Activated T-helper 1 cell treated with anti-CD3 and anti-CD28 coated beads, Interleukin-2, amount 50 U/mL, for 16 hours (primary cell): ENCODE measurements at regions not wholly inside any gene's neighbourhood (a gene's known extent, or its start where the extent isn't known, plus 50 kb on each side); places are given as distances from the start of the nearest gene placed in this dataset.

ENCODE experiments used
- DNase-seq, 2 donors: peaks; one replicate each; pipeline ENCODE4 v3.0.0-alpha.2; 2020; ENCODE audit warnings: low read depth in 1 of 2, low spot score in 1 of 2

DNA sequence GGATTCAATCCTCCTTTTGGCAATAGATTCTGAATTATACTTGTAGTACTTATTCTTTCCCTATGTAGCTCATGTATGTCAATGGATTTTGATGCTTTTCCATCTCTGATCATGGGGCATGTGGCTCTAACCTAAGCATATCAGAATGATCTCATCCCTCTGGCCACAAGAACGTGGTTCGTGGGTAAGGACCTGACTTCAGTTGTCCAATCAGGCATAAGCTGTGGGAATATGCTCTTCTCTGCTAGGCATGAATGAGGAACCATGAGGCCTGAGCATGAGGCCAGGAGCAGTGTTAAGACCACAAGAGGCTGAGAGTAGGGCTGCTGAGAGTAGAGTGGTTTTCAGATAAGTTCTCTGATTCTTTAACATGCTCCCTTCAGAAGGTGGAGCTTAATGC, 292.4 kb upstream of the TSHZ3 start:
- no peak for DNase-seq

DNA sequence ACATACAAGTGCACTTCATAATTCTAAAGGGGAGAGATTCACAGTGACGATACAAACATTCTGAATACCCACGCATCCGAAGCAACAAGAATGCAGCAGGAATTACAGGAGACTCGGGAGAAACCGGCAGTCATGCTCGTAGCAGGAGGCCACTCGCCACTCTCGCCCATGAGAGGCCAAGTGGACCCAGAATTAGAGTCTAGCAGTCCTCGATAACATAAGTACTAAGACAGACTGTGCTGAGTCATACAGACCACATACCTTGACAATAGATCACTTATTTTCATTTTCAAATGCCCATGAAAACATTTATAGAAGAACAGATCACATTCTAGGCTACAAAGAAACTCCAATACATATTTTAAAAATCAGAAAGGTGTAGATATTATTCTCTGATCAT, 299.1 kb upstream of the TSHZ3 start:
- DNase-seq: no peak

DNA sequence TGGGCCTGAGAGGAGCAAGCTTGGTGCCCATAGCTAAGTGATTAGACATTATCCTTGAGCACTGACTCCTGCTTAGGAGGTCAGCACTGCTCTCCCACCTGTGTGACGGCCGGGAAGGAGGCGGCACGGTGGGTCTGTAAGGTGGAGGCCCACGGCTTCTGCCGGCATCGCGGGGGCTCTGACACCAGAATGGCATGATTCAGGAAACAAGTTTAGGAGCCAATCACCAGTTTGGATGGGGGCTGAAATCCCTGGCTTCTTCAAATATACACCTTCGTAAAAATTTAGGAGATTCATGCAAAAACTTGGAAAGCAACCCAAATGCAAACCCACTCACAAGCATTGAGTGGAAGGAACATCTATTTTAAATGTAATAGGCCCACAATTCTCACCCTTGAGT, 307.3 kb upstream of the TSHZ3 start:
- DNase-seq: no peak

DNA sequence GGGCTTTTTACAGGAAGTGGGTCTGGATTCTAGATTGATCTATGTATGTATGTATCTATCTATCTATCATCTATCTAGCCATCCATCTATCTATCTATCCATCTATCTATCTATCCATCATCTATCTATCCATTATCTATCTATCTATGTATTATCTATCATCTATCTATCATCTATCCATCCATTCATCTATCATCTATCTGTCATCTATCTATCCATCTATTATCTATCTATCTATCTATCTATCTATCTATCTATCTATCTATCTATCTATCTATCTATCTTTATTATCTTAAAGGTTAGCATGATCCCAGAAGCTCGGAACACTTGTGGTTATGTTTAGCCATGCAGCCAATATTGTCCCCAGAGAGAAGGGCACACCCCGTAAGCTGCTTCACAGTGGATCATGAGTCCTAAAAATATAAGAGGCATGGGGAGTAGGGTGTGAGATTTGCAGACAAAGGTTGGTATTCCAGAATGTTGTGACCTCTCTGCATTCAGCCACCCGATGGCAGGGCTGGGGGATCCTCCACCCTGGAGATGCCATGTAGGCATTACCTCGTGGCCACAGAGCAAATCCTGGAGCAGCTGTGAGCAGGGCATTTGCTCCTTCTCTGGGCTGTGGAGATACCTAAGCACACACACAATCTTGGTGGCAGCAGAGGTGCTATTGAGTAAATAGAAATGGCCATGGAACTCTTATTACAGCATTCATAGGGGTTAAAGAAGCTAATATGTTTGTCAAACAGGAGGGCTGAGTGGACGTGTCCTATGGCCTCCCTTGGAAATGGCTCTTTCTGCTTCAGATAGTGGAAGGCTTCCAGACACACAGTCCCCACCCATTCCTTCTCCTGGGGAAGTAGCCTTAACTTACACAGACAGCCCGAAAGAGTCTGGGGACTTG, 310.0 kb upstream of the TSHZ3 start:
- no peak for DNase-seq

DNA sequence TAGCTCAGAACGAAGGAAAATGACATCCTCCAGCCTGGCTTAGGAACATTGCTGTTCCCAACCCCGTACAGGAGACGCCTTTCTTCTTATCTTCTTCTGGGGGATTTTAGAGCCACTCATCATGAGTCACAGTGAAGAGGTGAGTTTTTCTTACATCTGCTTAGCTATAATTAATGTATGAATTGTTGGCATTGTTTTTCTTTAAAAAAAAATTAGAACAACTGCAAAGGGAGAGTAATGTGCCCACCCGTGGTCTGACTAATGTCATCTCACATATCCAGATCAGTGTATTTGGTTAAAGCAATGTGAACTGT, 310.6 kb upstream of the TSHZ3 start:
- DNase-seq: no peak

DNA sequence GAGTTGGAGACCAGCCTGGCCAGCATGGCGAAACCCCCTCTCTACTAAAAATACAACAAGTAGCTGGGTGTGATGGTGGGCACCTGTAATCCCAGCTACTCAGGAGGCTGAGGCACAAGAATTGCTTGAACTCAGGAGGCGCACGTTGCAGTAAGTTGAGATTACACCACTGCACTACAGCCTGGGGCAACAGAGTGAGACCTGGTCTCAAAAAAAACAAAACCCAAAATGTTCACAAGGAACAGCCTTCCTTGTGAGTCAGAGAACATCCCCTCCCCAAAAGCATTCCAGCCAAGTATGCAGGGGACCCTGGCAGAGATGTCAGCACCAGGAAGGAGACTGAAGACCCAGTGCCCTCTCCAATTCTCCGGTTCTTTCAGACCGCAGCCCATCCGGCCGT, 314.9 kb upstream of the TSHZ3 start:
- no peak for DNase-seq

DNA sequence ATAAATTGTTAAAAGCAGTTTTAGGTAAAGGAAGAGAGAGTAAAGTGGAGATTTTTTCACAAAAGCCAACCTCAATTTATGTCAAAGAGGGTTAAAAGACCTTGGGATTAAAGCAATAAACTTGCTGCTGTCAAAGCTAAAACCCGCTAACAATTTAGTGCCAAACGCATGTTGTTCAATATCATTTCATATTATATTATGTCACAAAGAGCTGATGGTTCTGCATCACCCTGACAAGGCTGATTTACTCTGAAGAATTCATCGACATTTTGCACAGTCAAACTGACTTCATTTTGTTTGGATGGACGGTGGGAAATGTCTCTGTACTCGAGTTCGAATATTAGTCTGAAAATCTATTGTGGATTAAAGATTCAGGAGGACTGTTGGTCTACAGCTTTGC, 315.8 kb upstream of the TSHZ3 start:
- no peak for DNase-seq

DNA sequence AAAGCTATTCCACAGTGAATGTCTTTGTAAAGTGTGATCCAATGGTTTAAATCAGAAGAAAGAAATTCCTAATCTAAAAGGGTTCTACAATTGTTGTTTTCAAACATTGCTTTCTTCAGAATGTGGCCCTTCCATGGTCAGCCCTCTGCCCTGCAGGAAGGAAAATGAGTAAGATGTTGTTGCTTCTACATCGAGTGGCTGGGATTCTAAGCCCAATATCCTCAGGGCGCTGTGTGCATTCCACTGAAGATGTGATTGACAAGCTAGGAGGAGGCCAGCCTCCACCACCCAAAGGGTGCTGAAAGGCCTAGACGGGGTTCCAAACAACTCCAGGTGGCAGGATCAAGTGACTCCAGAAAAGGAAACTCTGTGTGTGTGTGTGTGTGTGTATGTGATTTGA, 316.9 kb upstream of the TSHZ3 start:
- no peak for DNase-seq

DNA sequence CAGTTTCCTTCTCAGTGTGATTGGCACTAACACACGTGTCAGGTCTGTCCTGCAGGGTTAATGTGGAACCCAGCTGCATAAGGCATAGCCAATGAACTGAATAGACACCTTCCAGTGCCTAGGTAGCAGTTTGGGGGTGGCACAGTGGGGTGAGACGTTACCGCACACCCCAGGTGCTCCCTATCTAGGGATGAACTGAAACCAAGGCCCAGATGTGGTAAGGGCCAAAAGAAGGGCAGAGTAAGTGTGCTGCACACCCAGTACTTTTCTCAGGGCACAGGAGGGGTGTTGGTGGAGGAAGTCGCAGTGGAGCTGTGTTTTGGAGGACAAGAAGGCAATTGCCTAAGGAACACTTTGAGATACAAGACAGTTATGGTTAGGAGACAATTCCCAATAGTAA, 317.9 kb upstream of the TSHZ3 start:
- no peak for DNase-seq

DNA sequence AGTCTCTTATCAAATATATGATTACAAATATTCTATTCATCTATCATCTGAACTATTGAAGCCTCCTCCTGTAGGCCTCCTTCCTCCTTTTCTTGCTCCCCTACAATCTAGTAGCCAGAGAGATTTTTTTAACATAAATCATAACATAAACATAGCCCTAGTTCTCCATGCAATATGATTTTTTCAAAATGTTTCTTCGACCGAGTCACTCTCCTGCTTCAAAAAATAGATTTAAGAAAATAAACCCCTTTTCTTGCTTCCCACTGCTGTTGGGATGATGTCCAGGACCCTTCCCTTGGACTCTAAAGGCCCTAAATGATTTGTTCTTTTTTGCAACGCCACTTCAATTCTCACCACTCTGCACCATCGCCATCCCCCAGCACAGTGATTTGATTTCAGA, 319.7 kb upstream of the TSHZ3 start:
- DNase-seq: no peak

DNA sequence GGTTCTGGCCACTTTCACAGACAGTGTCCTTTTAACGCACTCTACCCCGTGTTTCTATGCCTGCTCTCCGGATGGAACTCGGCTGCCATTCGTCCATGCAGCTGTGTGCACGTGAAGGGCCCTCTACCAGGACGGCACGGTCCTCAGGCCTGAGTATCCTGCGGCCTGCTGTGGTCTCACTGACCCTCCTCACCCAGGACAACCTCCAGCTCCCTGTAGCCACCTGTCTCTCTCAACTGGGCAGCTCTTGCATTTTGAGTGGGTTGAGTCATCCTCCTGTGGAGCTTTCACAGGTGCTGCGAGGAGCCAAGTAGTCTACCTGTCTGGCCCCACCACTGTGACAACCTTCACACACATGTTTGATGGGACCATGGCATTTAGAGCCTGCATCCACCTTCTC, 321.7 kb upstream of the TSHZ3 start:
- DNase-seq: no peak

DNA sequence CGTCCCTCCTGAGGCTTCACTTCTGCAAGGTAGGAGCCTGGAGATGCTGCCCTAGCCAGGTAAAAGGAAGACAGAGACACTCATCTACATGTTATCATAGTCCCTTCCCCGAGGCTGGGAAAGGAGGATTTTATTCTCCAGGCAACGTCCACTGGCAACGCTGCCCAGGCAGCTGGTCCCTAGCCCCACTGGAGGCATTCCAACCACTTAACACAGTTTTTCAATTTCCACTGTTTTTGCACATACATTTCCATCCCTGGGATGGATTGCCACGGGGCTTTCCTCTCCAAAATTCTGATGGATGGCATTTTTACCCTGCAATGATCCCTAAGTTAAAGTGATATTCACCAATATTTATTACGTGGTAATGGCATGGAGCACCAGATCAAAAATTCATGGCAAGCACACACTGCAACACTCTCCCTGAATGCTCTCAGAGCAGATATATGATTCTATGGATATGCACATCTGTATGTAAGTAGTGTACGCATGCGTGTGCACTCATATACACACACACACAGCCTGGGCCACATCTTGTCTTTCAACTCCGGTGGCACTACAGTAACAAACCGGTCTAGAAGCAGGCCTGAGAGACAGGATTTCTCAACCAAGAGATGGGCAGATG, 322.3 kb upstream of the TSHZ3 start:
- no peak for DNase-seq

DNA sequence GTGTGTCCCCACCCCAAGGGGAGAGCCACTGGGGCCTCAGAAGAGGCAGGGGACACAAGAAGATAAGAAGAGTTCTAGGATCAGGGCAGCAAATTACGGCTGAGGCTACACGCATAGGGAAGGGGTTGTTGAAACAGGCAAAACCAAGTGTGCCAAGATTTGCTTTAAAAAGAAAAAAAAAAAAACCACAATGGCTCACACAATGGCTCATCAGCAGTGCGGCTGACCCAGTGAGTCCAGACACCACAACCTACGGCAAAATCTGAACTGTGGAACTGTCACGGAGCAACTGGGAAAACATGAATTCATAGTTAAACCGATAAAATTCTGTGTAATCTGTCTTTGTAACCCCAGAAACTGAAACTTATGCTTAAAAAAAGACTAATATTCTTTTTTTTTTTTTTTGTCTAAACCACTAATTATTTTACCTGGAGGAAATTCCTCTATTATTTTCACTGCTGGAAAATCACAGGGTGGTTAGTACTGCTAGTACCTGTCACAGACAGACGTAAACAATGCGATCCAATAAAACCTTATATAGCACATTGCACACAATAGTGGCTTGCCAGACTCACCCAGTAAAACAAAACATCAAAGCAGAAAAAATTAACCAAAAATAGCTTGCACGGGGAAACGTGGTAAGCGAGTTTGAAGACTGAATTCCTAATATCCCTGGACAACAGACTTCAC, 325.4 kb upstream of the TSHZ3 start:
- DNase-seq: no peak

DNA sequence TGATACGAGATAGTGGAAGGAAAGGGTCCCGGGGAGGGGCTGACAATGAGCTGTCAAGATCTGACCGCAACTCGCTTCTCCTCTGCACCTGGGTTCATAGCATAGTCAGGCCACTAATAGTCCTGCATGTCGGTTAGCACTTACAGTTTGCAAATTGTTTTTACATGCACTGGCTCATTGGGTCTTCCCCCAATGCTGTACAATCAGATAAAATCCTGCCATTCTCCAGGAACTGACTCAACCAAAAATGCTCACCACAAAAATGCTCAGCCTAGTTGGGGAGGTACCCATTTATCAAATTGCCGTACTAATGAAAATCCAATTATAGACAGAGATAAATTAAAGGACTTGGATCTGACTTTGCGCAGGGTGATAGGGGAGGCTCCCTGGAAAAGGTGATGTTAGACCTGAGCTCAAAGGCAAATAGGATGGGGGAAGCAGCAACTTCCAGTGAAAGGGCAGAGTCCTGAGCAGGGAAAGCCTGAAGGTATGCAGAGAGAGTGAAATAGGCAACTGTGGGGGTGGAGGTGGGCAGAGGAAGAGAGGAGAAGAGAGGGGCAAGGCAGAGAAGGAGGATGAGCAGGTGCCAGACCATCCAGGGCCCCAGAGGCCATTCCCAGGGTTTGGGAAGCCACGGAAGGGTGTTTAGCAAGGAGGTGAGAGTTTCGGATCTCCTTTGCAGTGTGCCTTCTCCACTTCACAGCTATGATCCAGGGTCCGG, 326.1 kb upstream of the TSHZ3 start:
- DNase-seq: no peak

DNA sequence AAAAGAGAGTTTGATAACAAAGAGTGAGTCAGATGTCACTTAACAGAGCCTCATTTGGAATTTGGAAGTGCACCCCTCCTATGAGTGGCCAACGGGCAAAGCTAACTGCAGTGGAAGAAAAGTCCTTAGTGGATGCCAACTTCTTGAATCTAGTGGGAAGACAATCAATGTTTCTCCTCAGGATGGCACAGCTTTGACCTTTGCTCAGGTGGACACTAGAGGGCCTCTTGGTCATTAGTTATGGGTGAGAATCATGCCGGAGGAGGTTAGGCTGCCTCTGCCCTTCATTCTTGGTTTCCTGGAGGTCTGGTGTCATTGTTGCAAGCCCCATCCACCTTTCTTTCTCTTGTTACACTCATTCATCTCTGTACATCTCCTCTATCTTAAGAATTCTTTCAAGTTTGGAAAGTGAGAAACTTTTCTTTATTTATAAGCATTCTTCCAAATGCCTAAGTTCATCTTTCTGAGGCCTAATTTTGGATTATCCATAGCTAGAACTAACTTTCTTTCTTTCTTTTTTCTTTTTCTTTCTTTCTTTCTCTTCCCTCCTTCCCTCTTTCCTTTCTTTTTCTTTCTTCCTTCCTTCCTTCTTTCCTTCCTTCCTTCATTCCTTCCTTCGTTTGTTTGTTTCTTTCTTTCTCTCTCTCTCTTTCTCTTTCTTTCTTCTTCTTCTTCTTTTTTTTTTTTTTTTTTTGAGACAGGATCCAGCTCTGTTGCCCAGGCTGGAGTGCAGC, 327.2 kb upstream of the TSHZ3 start:
- no peak for DNase-seq

DNA sequence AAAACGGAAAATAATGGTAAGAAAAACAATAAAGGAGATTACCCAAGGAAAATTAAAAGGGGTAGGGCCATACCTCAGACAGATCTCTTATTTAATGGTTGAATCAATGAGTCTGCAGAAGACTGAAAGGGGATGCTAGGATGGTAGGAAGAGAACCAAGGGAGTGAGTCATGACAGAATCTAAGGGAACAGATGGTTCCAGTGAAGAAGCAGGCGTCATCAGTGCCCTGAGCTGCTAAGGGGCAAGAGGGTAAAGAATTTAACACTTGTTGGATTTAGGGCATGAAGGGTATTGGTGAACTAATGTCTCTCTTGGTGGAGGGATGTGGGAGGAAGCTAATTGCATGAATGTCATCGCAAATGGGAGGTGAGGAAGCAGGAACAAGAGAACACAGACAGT, 329.2 kb upstream of the TSHZ3 start:
- DNase-seq: no peak

DNA sequence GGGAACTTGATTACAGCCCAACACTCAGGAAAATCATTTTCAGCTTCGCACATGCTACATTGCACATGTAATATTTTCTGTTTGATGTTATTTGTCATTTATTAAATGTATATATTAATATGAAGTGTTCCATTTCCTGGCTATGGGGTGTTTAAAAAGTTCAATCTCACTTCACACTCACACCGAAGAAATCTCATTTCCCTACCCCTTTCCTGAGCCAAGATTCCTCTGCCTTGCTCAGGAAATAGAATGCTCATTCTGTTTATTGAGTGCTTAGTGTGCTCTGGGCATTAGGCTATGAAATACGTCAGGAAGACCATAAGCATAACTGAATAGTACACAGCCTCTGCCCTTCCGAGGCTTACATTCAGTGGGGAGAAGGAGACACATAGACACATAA, 331.9 kb upstream of the TSHZ3 start:
- no peak for DNase-seq

DNA sequence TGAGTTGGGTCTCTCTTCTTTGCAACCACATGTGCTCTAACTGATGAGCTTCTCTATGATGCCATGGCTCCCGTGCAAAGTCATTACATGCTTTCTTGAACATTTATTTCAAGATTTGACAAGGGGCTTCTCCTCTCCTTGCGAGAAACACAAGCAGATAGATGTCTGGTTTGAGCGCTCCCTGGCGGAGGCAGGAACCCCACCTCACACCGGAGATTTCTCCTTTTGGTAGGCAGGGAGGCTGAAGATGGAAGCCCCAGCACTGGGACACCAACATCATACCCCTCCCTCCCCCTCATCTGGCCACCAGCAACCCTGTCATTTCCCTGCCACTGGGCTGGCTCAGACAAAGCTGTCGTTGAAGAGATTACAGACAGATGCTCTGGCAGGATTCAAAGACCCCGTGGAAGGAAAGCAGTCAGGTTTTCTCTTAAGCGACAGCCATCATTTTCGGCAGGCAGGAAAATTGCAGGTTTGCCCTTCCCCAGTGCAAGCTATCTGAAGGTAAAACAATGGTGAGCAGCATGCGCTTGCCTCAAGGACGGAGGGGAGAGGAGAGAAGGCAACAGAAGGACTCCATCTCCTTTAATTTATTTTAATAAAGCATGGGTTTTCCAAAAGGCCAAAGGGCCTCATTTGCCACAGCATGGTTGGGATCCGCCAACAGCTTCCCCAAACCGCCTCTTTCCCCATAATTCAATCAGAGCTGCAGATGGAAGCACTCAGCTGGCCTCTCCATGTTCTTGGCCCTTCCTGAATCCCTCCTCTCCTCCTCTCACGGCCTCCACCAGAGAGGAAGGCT, 344.1 kb upstream of the TSHZ3 start:
- DNase-seq: no peak

DNA sequence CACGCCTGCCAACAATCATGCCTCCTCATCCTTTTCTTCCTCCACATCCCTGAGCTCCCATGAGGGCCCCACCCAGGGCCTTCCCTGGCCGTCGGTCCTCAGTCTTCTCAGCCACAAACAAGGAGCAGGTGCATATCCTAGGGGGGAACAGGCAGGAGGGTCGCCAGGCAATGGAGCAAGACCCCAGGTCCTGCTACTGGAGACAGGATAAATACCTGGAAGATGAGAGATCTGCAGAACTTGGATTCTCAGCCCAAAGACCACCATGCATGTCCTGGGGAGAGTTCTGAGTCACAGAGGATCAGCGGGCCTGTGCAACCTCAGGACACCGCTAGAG, 344.7 kb upstream of the TSHZ3 start:
- DNase-seq: no peak

DNA sequence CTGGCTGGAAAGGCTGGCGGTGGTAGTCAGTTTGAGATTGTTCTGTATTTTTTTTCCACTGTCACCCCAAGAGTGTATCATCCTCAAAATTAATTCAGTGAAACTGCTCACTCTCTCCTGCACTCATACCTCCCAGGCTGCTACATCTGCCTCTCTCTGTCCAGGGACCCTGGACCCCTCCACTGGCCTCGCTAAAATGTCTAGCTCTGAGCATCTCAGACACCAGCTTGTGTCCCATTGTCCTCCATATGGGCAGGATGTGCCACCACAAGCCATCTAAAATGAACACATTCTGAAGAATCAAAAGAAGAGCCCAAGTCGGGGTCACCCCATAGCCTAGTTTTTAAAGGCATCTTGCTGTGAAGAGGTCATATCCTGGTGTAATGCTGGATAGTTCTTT, 345.5 kb upstream of the TSHZ3 start:
- DNase-seq: no peak

DNA sequence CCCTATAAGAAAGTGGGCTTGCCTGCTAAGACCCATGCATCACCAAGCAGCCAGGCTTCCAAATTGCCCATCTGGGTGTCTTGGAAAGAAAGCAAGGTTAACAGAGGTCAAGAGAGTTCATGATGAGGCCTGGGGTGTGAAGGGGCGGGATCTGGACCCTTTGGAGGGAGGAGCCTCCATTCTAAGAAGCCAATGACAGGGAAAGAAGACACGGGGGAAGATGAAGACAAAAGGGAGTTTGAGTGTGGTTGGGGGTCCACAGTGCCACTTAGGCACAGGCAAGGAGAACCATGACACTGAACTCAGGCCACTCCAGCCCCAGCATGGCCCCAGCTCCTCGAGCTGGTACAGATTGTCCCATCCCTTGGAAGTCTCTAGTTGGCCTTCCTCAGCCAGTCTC, 350.2 kb upstream of the TSHZ3 start:
- no peak for DNase-seq
